Adrenal gland (tissue), 9 donors: ENCODE measurements at regions not wholly inside any gene's neighbourhood (a gene's known extent, or its start where the extent isn't known, plus 50 kb on each side); places are given as distances from the start of the nearest gene placed in this dataset.

ENCODE experiments used
- DNase-seq, 7 donors: peaks; one replicate each; pipeline ENCODE4 v3.0.0-alpha.2; 2019 to 2020
- H3K27ac ChIP-seq, 5 donors: fragments of 200-600 bp; sonication (generic) in 4 of 5; 1 replicate in 3 of 5; 2 replicates in 2 of 5; pipeline versions ENCODE4 v1.5.1 to v1.8.0; 2016 to 2020; ENCODE audit warnings: mild to moderate bottlenecking in 1 of 5
- H3K27me3 ChIP-seq: fragments of 200-600 bp; 2 replicates; pipeline ENCODE4 v1.8.0; 2021
- H3K36me3 ChIP-seq, 2 donors: fragments of 200-600 bp; replicated peaks in 1 of 2; 1 replicate in 1 of 2; 2 replicates in 1 of 2; pipeline versions ENCODE4 v1.5.1 to v1.8.0; 2018 to 2022
- H3K4me1 ChIP-seq, 2 donors: fragments of 200-600 bp; replicated peaks in 1 of 2; 1 replicate in 1 of 2; 2 replicates in 1 of 2; pipeline versions ENCODE4 v1.5.1 to v1.8.0; 2018 to 2021
- H3K4me3 ChIP-seq, 4 donors: fragments of 200-600 bp; sonication (generic) in 3 of 4; one replicate each; pipeline ENCODE4 v1.5.1; 2016 to 2018
- H3K9me3 ChIP-seq, 3 donors: fragments of 200-600 bp; sonication (generic) in 1 of 3; replicated peaks in 1 of 3; 1 replicate in 2 of 3; 2 replicates in 1 of 3; pipeline versions ENCODE4 v1.5.1 to v1.8.0; 2016 to 2021
- CTCF ChIP-seq, 6 experiments: fragments of 450-650 bp in 4 of 6; fragments of 200-600 bp in 2 of 6; sonication (generic) in 1 of 6; IDR thresholded peaks; 1 replicate in 5 of 6; 2 replicates in 1 of 6; pipeline versions ENCODE4 v1.5.1 to v1.8.0; 2016 to 2021; ENCODE audit warnings: antibody characterized with exemption in 6 of 6, mild to moderate bottlenecking in 2 of 6, moderate library complexity in 1 of 6
- POLR2A ChIP-seq, 2 donors: fragments of 450-650 bp; IDR thresholded peaks; one replicate each; pipeline ENCODE4 v1.6.1; 2017; ENCODE audit warnings: antibody characterized with exemption in 2 of 2, mild to moderate bottlenecking in 2 of 2, moderate library complexity in 1 of 2
- WGBS, 4 donors: extraction: QIAGEN DNeasy Blood & Tissue Kit in 2 of 4; methylation state at CpG; one replicate each; pipeline versions ENCODE4 v1.1.5 to v1.1.7; 2013 to 2017; 5-methylcytosine and 5-hydroxymethylcytosine counted together
- intact Hi-C, 2 donors: fragments of 100-400 bp; cut with DNase I; formaldehyde crosslinking; loops; one replicate each; pipeline versions ENCODE4 v1.14.1 to v1.15.0; 2022 to 2023
- donor health status: healthy with polysubstance abuse.
- donor health status: Bipolar disorder and iron deficiency.
- donor health status: DM: yes; HTN: yes; CAD: no.
- donor health status: DM: no; HTN: no; CAD: no.
- donor health status: DM: no; HTN: no; CAD: no.

GRCh38 chr2:52220393-52220792, 1188.5 kb upstream of the NRXN1 start:
- H3K9me3 ChIP-seq = no peaks in the 10 kb centered on the region
- intact Hi-C loops = no loop called here

DNA sequence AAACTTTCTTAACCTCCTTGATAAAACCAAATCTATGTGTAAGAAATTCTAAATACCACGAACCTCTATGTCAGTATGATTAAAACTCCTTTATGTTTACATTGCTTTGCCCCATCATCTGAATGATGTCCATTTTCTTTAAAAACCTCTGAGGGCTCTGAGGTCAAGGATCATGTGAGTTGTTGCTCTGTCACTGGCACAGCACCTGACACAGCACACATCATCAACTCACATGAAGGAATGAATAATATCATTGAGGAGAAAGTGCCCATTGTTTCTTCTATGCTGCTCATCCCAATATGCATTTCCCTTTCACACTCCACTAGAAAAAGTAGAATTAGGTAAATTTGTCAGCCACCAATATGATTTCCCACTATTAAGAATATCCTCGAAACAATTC, 1178.7 kb upstream of the NRXN1 start:
- no peak overlapping the region for H3K27ac ChIP-seq
- no peak for DNase-seq
- H3K36me3 ChIP-seq = no peaks in the 10 kb centered on the region
- WGBS, 4 donors = 67 to 83% (median 73%) methylated on average over 2 of the region's 2 CpGs
- TF ChIP-seq POLR2A (IDR thresholded peaks at IDR 0.05) = no peak
- no peak for TF ChIP-seq CTCF (IDR thresholded peaks at IDR 0.05)
- intact Hi-C loops = no loop called here
- H3K4me1 ChIP-seq = no peaks in the 10 kb centered on the region
- no peaks in the 10 kb centered on the region for H3K9me3 ChIP-seq
- H3K27me3 ChIP-seq = no peaks in the 10 kb centered on the region
- H3K4me3 ChIP-seq = no peak overlapping the region

More at GRCh38 chr2:52220393-52220792, 1188.5 kb upstream of the NRXN1 start:
- Histone ChIP-seq H3K4me3 (no peak overlapping the region), H3K27me3 (no peaks in the 10 kb centered on the region), H3K4me1 (no peaks in the 10 kb centered on the region), H3K27ac (no peak overlapping the region), H3K36me3 (no peaks in the 10 kb centered on the region)
- WGBS, 4 donors = 73 to 88% (median 84%) methylated on average over 2 of the region's 2 CpGs
- DNase-seq = peak in 3 of 7 donors; percentile 1 to 48 (median 14)
- TF ChIP-seq POLR2A (IDR thresholded peaks at IDR 0.05) = no peak
- no peak for TF ChIP-seq CTCF (IDR thresholded peaks at IDR 0.05)

GRCh38 chr2:52210161-52210560, 1178.2 kb upstream of the NRXN1 start:
- WGBS, 4 donors = 55 to 80% (median 65%) methylated on average over 1 of the region's 1 CpG
- no peaks in the 10 kb centered on the region for H3K9me3 ChIP-seq
- no peak overlapping the region for H3K4me3 ChIP-seq
- no peaks in the 10 kb centered on the region for H3K36me3 ChIP-seq
- intact Hi-C loops = no loop called here
- no peaks in the 10 kb centered on the region for H3K27me3 ChIP-seq
- no peak for DNase-seq
- H3K4me1 ChIP-seq = no peaks in the 10 kb centered on the region
- no peak for TF ChIP-seq POLR2A (IDR thresholded peaks at IDR 0.05)
- TF ChIP-seq CTCF (IDR thresholded peaks at IDR 0.05) = no peak
- no peak overlapping the region for H3K27ac ChIP-seq

DNA sequence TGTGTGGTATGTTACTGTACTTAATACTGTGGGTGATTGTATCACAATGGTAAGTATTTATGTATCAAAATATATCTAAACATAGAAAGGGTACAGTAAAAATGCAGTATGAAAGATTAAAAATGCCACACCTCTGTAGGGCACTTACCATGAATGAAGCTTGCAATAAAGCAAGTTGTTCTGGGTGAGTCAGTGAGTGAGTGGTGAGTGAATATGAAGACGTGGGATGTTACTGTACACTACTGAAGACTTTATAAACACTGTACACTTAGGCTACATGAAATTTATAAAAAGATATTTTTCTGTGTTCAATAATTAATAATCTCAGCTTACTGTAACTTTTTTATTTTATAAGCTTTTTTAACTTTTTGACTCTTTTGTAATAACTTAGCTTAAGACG, 1162.4 kb upstream of the NRXN1 start:
- intact Hi-C loops = no loop called here

More for the DNA sequence above, 1162.4 kb upstream of the NRXN1 start:
- Histone ChIP-seq H3K27ac (no peak overlapping the region), H3K9me3 (no peaks in the 10 kb centered on the region), H3K36me3 (no peaks in the 10 kb centered on the region), H3K4me1 (no peaks in the 10 kb centered on the region), H3K27me3 (no peaks in the 10 kb centered on the region), H3K4me3 (no peak overlapping the region)
- TF ChIP-seq POLR2A (IDR thresholded peaks at IDR 0.05) = no peak
- no peak for TF ChIP-seq CTCF (IDR thresholded peaks at IDR 0.05)
- no peak for DNase-seq
- 76 to 86% (median 79%) methylated on average over 2 of the region's 2 CpGs for WGBS, 4 donors
